GM18909 (cell line): ENCODE measurements at regions not wholly inside any gene's neighbourhood (a gene's known extent, or its start where the extent isn't known, plus 50 kb on each side); places are given as distances from the start of the nearest gene placed in this dataset.

Experiments used
- ATAC-seq: cut with Tn5 transposase; IDR thresholded peaks from one replicate; pipeline ENCODE4 v1.9.1; 2021; ENCODE audit warnings: mild to moderate bottlenecking; ENCODE audit not compliant: unreplicated experiment, poor library complexity

GRCh38 chr2:51612387-51612786, 580.5 kb upstream of the NRXN1 start:
- ATAC-seq = no peak

GRCh38 chr2:51601706-51602105, 569.8 kb upstream of the NRXN1 start:
- ATAC-seq = no peak

- no peak for ATAC-seq
These were observed 565.2 kb upstream of the NRXN1 start for GRCh38 chr2:51597086-51597485.

GRCh38 chr2:51595836-51596235, 563.9 kb upstream of the NRXN1 start:
- ATAC-seq = no peak

GRCh38 chr2:51581636-51582267, 549.8 kb upstream of the NRXN1 start:
- no peak for ATAC-seq

GRCh38 chr2:51579412-51579811, 547.5 kb upstream of the NRXN1 start:
- no peak for ATAC-seq

GRCh38 chr2:51575181-51575580, 543.2 kb upstream of the NRXN1 start:
- no peak for ATAC-seq

- no peak for ATAC-seq
These were observed 527.1 kb upstream of the NRXN1 start for GRCh38 chr2:51559026-51559425.

- ATAC-seq = no peak
These were observed 521.5 kb upstream of the NRXN1 start for GRCh38 chr2:51553476-51553875.

- no peak for ATAC-seq
These were observed 503.8 kb upstream of the NRXN1 start for GRCh38 chr2:51535763-51536162.

- ATAC-seq = no peak
These were observed 502.2 kb upstream of the NRXN1 start for GRCh38 chr2:51534166-51534565.

GRCh38 chr2:51528156-51528555, 496.2 kb upstream of the NRXN1 start:
- ATAC-seq = no peak

- no peak for ATAC-seq
These were observed 494.8 kb upstream of the NRXN1 start for GRCh38 chr2:51526766-51527165.

- no peak for ATAC-seq
These were observed 484.7 kb upstream of the NRXN1 start for GRCh38 chr2:51516667-51517066.

GRCh38 chr2:51511002-51511401, 479.1 kb upstream of the NRXN1 start:
- peak; percentile 59 for ATAC-seq

GRCh38 chr2:51510303-51510702, 478.4 kb upstream of the NRXN1 start:
- no peak for ATAC-seq

GRCh38 chr2:51505533-51505932, 473.6 kb upstream of the NRXN1 start:
- no peak for ATAC-seq

GRCh38 chr2:51490576-51491234, 458.8 kb upstream of the NRXN1 start:
- no peak for ATAC-seq

GRCh38 chr2:51484605-51485004, 452.7 kb upstream of the NRXN1 start:
- no peak for ATAC-seq

- ATAC-seq = no peak
These were observed 451.8 kb upstream of the NRXN1 start for GRCh38 chr2:51483720-51484119.

- ATAC-seq = no peak
These were observed 440.9 kb upstream of the NRXN1 start for GRCh38 chr2:51472783-51473182.

GRCh38 chr2:51472300-51472699, 440.4 kb upstream of the NRXN1 start:
- no peak for ATAC-seq
